ENCODE measurements at regions not wholly inside any gene's neighbourhood (a gene's known extent, or its start where the extent isn't known, plus 50 kb on each side); places are given as distances from the start of the nearest gene placed in this dataset.

DNA sequence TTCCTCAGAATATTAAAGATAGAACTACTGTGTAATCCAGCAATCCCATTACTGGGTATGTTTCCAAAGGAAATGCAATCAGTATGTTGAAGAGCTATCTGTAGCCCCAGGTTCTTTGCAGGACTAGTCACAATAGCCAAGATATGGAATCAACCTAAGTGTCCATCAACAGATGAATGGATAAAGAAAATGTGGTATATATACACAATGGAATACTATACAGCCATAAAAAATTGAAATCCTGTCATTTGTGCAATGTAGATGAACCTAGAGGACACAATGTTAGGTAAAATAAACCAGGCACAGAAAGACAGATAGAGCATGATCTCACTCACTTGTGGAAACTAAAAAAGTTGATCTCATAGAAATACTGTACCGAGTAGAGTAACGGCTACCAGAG is 306.0 kb upstream of the MARCKS start:
- TF ChIP-seq, protein P1, sequence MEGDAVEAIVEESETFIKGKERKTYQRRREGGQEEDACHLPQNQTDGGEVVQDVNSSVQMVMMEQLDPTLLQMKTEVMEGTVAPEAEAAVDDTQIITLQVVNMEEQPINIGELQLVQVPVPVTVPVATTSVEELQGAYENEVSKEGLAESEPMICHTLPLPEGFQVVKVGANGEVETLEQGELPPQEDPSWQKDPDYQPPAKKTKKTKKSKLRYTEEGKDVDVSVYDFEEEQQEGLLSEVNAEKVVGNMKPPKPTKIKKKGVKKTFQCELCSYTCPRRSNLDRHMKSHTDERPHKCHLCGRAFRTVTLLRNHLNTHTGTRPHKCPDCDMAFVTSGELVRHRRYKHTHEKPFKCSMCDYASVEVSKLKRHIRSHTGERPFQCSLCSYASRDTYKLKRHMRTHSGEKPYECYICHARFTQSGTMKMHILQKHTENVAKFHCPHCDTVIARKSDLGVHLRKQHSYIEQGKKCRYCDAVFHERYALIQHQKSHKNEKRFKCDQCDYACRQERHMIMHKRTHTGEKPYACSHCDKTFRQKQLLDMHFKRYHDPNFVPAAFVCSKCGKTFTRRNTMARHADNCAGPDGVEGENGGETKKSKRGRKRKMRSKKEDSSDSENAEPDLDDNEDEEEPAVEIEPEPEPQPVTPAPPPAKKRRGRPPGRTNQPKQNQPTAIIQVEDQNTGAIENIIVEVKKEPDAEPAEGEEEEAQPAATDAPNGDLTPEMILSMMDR (conservative IDR thresholded peaks at IDR 0.05; ENCODE audit: low read depth in 2 of 2) = no peak
- TF ChIP-seq EZH2 (IDR thresholded peaks at IDR 0.05; ENCODE audit: low read depth, unreplicated experiment) (no peak), POLR2AphosphoS5 (IDR thresholded peaks at IDR 0.05; ENCODE audit: low read depth) (no peak), STAT1 (IDR thresholded peaks at IDR 0.05; ENCODE audit: unreplicated experiment) (no peak), EZH2phosphoT487 (IDR thresholded peaks at IDR 0.05; ENCODE audit: unreplicated experiment) (no peak), ZNF331 (CRISPR knock-in tag; IDR thresholded peaks at IDR 0.05; ENCODE audit: low read depth) (no peak), CREB1 (CRISPR knock-in tag; IDR thresholded peaks at IDR 0.05; ENCODE audit: low read depth) (no peak)
- TF ChIP-seq, protein P2, sequence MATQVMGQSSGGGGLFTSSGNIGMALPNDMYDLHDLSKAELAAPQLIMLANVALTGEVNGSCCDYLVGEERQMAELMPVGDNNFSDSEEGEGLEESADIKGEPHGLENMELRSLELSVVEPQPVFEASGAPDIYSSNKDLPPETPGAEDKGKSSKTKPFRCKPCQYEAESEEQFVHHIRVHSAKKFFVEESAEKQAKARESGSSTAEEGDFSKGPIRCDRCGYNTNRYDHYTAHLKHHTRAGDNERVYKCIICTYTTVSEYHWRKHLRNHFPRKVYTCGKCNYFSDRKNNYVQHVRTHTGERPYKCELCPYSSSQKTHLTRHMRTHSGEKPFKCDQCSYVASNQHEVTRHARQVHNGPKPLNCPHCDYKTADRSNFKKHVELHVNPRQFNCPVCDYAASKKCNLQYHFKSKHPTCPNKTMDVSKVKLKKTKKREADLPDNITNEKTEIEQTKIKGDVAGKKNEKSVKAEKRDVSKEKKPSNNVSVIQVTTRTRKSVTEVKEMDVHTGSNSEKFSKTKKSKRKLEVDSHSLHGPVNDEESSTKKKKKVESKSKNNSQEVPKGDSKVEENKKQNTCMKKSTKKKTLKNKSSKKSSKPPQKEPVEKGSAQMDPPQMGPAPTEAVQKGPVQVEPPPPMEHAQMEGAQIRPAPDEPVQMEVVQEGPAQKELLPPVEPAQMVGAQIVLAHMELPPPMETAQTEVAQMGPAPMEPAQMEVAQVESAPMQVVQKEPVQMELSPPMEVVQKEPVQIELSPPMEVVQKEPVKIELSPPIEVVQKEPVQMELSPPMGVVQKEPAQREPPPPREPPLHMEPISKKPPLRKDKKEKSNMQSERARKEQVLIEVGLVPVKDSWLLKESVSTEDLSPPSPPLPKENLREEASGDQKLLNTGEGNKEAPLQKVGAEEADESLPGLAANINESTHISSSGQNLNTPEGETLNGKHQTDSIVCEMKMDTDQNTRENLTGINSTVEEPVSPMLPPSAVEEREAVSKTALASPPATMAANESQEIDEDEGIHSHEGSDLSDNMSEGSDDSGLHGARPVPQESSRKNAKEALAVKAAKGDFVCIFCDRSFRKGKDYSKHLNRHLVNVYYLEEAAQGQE (IDR thresholded peaks at IDR 0.05; ENCODE audit: unreplicated experiment) = no peak
- TF ChIP-seq, protein P3, sequence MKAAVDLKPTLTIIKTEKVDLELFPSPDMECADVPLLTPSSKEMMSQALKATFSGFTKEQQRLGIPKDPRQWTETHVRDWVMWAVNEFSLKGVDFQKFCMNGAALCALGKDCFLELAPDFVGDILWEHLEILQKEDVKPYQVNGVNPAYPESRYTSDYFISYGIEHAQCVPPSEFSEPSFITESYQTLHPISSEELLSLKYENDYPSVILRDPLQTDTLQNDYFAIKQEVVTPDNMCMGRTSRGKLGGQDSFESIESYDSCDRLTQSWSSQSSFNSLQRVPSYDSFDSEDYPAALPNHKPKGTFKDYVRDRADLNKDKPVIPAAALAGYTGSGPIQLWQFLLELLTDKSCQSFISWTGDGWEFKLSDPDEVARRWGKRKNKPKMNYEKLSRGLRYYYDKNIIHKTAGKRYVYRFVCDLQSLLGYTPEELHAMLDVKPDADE (IDR thresholded peaks at IDR 0.05) = no peak
